ENCODE measurements at regions not wholly inside any gene's neighbourhood (a gene's known extent, or its start where the extent isn't known, plus 50 kb on each side); places are given as distances from the start of the nearest gene placed in this dataset.

DNA sequence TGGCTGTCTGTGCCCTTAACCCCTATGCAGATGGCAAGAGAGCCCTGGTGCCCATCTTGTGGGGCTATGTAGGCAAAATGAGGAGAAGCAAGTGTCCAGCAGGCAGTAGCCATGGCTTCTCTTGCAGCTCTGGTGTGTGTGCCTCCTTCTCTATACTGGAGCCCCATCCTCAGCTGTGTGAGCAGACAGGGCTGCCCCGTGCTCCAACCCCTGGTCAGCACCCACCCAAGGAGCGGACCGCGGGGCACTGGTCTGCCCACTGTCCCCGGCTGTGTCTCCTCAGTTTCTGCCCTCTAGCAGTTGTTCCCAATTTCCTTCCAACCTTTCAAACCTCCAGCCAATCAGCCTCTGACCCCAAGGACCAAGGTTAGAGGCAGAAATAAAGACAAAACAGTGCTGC is 134.9 kb upstream of the GLI2 start:
- ATAC-seq = no peak
- H3K36me3 ChIP-seq (ENCODE audit: control insufficient read depth, insufficient read depth, low read length) = no peaks in the 10 kb centered on the region
- H3K27me3 ChIP-seq (ENCODE audit: control insufficient read depth in 2 of 2, insufficient read depth in 2 of 2, low read length in 2 of 2) = peaks cover 10 to 90% of the 10 kb centered on the region in 2 experiments; a peak in 3 of 5 replicates
- no peak overlapping the region for H3K9ac ChIP-seq (ENCODE audit: insufficient read depth in 1 of 2, low read depth in 2 of 2, low read length in 2 of 2)
- no peak overlapping the region for H3K4me2 ChIP-seq (ENCODE audit: insufficient read depth, low read length)
- no peaks in the 10 kb centered on the region for H3K4me1 ChIP-seq (replicated peaks in 1 of 2; ENCODE audit: control insufficient read depth in 2 of 2, insufficient read depth in 2 of 2, low read length in 2 of 2)
- FAIRE-seq = no peak
- POLR2A ChIA-PET = interaction anchor here (0.7 to 1.1 kb wide), 2 partner anchors 10 to 774 kb away, joined by 3 read pairs; no protein-coding TSS in a partner anchor
- intact Hi-C loops (cut with micrococcal nuclease) = no loop called here
- no peak overlapping the region for H3K4me3 ChIP-seq
- WGBS (ENCODE audit: insufficient coverage, low coverage, missing lambda C conversion rate) = 3% methylated on average over 5 of the region's 5 CpGs
- in situ Hi-C loops (cut with MboI) = no loop called here
- H2AFZ ChIP-seq (ENCODE audit: low read depth, low read length) = no peak overlapping the region
- CTCF ChIA-PET (ENCODE audit: low intra/inter-chr PET ratio) = no interaction called here
- no peaks in the 10 kb centered on the region for H3K79me2 ChIP-seq (ENCODE audit: control insufficient read depth, insufficient read depth, low read length)
- H3K27ac ChIP-seq (ENCODE audit: extremely low read depth, low read depth, low read length) = no peak overlapping the region
- no peaks in the 10 kb centered on the region for H4K20me1 ChIP-seq (replicated peaks; ENCODE audit: control insufficient read depth, insufficient read depth, low read length)
- BruUV-seq (replicated peaks) = no TSS peak
- no peak for DNase-seq (ENCODE audit: extremely low read depth in 1 of 4, low spot score in 3 of 4)
- H3K9me1 ChIP-seq (ENCODE audit: control insufficient read depth, insufficient read depth, low read length) = no peaks in the 10 kb centered on the region
- no peaks in the 10 kb centered on the region for H3K9me3 ChIP-seq (replicated peaks; ENCODE audit: control insufficient read depth, insufficient read depth, low read depth, low read length)
- TF ChIP-seq BDP1 (IDR thresholded peaks at IDR 0.05; ENCODE audit: insufficient read depth, insufficient read length) (no peak), ZC3H11A (IDR thresholded peaks at IDR 0.05; ENCODE audit: low read depth, low read length) (no peak), RBFOX2 (IDR thresholded peaks at IDR 0.05; ENCODE audit: low read depth, low read length) (no peak), NRF1 (conservative IDR thresholded peaks at IDR 0.05 in 1 of 2, IDR thresholded peaks at IDR 0.05 in 1 of 2) (no peak), THRA (IDR thresholded peaks at IDR 0.05) (no peak), GABPB1 (CRISPR knock-in tag; IDR thresholded peaks at IDR 0.05) (no peak), ERF (CRISPR knock-in tag; IDR thresholded peaks at IDR 0.05) (no peak), GTF2E2 (tag; IDR thresholded peaks at IDR 0.05) (no peak), CBX2 (IDR thresholded peaks at IDR 0.05; ENCODE audit: insufficient read depth, low read length, poor library complexity, severe bottlenecking) (no peak), MYBL2 (IDR thresholded peaks at IDR 0.05; ENCODE audit: low read depth) (no peak), MYBL2 (CRISPR knock-in tag; IDR thresholded peaks at IDR 0.05; ENCODE audit: borderline replicate concordance) (no peak), ADNP (tag; IDR thresholded peaks at IDR 0.05) (no peak), HNRNPUL1 (IDR thresholded peaks at IDR 0.05; ENCODE audit: low read length) (no peak)
- TF ChIP-seq, protein P1, sequence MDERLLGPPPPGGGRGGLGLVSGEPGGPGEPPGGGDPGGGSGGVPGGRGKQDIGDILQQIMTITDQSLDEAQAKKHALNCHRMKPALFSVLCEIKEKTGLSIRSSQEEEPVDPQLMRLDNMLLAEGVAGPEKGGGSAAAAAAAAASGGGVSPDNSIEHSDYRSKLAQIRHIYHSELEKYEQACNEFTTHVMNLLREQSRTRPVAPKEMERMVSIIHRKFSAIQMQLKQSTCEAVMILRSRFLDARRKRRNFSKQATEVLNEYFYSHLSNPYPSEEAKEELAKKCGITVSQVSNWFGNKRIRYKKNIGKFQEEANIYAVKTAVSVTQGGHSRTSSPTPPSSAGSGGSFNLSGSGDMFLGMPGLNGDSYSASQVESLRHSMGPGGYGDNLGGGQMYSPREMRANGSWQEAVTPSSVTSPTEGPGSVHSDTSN (CRISPR knock-in tag; IDR thresholded peaks at IDR 0.05; ENCODE audit: low read depth) = no peak
- TF ChIP-seq, protein P1 (tag; conservative IDR thresholded peaks at IDR 0.05; ENCODE audit: low read depth) = no peak
- TF ChIP-seq, protein P2, sequence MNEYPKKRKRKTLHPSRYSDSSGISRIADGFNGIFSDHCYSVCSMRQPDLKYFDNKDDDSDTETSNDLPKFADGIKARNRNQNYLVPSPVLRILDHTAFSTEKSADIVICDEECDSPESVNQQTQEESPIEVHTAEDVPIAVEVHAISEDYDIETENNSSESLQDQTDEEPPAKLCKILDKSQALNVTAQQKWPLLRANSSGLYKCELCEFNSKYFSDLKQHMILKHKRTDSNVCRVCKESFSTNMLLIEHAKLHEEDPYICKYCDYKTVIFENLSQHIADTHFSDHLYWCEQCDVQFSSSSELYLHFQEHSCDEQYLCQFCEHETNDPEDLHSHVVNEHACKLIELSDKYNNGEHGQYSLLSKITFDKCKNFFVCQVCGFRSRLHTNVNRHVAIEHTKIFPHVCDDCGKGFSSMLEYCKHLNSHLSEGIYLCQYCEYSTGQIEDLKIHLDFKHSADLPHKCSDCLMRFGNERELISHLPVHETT (CRISPR knock-in tag; conservative IDR thresholded peaks at IDR 0.05 in 1 of 2, IDR thresholded peaks at IDR 0.05 in 1 of 2) = no peak
- TF ChIP-seq, protein P3, sequence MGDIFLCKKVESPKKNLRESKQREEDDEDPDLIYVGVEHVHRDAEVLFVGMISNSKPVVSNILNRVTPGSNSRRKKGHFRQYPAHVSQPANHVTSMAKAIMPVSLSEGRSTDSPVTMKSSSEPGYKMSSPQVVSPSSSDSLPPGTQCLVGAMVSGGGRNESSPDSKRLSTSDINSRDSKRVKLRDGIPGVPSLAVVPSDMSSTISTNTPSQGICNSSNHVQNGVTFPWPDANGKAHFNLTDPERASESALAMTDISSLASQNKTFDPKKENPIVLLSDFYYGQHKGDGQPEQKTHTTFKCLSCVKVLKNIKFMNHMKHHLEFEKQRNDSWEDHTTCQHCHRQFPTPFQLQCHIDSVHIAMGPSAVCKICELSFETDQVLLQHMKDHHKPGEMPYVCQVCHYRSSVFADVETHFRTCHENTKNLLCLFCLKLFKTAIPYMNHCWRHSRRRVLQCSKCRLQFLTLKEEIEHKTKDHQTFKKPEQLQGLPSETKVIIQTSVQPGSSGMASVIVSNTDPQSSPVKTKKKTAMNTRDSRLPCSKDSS (IDR thresholded peaks at IDR 0.05; ENCODE audit: low read depth, partially characterized antibody) = no peak
